Uterus (tissue), 2 donors: ENCODE measurements at regions not wholly inside any gene's neighbourhood (a gene's known extent, or its start where the extent isn't known, plus 50 kb on each side); places are given as distances from the start of the nearest gene placed in this dataset.

Experiments used
- CTCF ChIP-seq, 4 experiments: fragments of 200-600 bp in 2 of 4; fragments of 450-650 bp in 2 of 4; sonication (generic) in 2 of 4; IDR thresholded peaks; one replicate each; pipeline ENCODE4 v1.5.1; 2016 to 2019; ENCODE audit warnings: antibody characterized with exemption in 4 of 4, mild to moderate bottlenecking in 2 of 4, moderate library complexity in 1 of 4
- POLR2A ChIP-seq, 2 donors: fragments of 450-650 bp; IDR thresholded peaks; one replicate each; pipeline ENCODE4 v1.6.1; 2016; ENCODE audit warnings: antibody characterized with exemption in 2 of 2, mild to moderate bottlenecking in 1 of 2, moderate library complexity in 1 of 2

DNA sequence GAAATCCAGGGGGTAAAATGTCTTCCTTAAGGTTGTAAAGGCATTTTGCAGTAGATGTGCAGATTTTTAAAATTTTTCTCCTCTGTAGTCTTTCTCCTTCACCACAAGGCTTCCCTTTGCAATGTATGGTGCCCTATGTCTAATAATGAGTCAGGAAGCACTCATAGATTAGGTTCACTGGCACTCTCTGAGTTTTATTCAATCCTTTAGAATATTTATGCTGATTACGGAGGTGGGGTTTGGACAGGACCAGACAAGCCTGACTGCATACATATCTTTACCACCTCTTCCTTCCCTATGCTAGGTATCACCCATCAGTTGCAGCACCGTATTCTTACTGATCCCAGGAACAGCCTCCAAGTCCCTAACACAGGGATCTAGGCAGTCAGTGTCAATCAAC, 99.5 kb downstream of the NEDD1 start:
- TF ChIP-seq CTCF (IDR thresholded peaks at IDR 0.05) (no peak), POLR2A (IDR thresholded peaks at IDR 0.05) (no peak)
